ENCODE measurements at regions not wholly inside any gene's neighbourhood (a gene's known extent, or its start where the extent isn't known, plus 50 kb on each side); places are given as distances from the start of the nearest gene placed in this dataset.

DNA sequence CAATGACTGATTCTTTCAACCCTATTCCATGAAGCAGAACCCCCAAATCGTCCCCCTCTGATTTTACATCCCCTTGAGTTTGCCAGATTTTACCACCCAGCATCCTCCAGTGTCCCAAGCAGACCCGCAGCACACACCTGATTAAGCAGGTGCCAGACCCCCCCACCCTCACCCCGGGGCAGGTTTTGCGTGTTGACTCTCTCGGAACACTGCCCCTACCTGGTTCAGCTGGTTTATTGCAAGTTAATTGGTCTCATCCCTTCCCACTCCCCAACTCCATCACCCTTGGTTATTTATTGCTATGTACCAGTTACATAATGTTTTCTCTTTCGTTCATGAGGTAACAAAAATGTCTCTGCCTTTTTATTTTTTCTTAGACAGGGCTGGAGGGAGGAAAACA is 258.4 kb downstream of the BCOR start:
- WGBS (ENCODE audit: insufficient coverage, low coverage, missing lambda C conversion rate), result 48% methylated on average over 3 of the region's 6 CpGs
- FAIRE-seq (no peak), DNase-seq (ENCODE audit: extremely low read depth in 1 of 4, low spot score in 3 of 4) (peak in 1 of 4 experiments; percentile 25), ATAC-seq (no peak)
- H3K4me2 ChIP-seq (ENCODE audit: insufficient read depth, low read length), result no peak overlapping the region
- intact Hi-C loops (cut with micrococcal nuclease), result no loop called here
- H2AFZ ChIP-seq (ENCODE audit: low read depth, low read length), result no peak overlapping the region
- H3K4me1 ChIP-seq (replicated peaks in 1 of 2; ENCODE audit: control insufficient read depth in 2 of 2, insufficient read depth in 2 of 2, low read length in 2 of 2), result no peaks in the 10 kb centered on the region; a peak in 1 of 5 replicates
- no peaks in the 10 kb centered on the region for H3K79me2 ChIP-seq (ENCODE audit: control insufficient read depth, insufficient read depth, low read length)
- POLR2A ChIA-PET, result interaction anchor here (0.6 kb wide), 1 partner anchor 21 kb away, joined by 3 read pairs; no protein-coding TSS in a partner anchor
- CTCF ChIA-PET (ENCODE audit: low intra/inter-chr PET ratio), result interaction anchor here (0.7 kb wide), 1 partner anchor 66 kb away, joined by 3 read pairs; no protein-coding TSS in a partner anchor
- no peaks in the 10 kb centered on the region for H4K20me1 ChIP-seq (replicated peaks; ENCODE audit: control insufficient read depth, insufficient read depth, low read length)
- BruUV-seq (replicated peaks), result no TSS peak
- H3K9me1 ChIP-seq (ENCODE audit: control insufficient read depth, insufficient read depth, low read length), result no peaks in the 10 kb centered on the region
- no peaks in the 10 kb centered on the region for H3K9me3 ChIP-seq (replicated peaks; ENCODE audit: control insufficient read depth, insufficient read depth, low read depth, low read length)
- H3K27me3 ChIP-seq (ENCODE audit: control insufficient read depth in 2 of 2, insufficient read depth in 2 of 2, low read length in 2 of 2), result no peaks in the 10 kb centered on the region
- H3K4me3 ChIP-seq, result no peak overlapping the region
- no peak overlapping the region for H3K27ac ChIP-seq (ENCODE audit: extremely low read depth, low read depth, low read length)
- no peaks in the 10 kb centered on the region for H3K36me3 ChIP-seq (ENCODE audit: control insufficient read depth, insufficient read depth, low read length)
- TF ChIP-seq, protein P1, sequence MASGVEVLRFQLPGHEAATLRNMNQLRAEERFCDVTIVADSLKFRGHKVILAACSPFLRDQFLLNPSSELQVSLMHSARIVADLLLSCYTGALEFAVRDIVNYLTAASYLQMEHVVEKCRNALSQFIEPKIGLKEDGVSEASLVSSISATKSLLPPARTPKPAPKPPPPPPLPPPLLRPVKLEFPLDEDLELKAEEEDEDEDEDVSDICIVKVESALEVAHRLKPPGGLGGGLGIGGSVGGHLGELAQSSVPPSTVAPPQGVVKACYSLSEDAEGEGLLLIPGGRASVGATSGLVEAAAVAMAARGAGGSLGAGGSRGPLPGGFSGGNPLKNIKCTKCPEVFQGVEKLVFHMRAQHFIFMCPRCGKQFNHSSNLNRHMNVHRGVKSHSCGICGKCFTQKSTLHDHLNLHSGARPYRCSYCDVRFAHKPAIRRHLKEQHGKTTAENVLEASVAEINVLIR (CRISPR knock-in tag; IDR thresholded peaks at IDR 0.05), result no peak
- TF ChIP-seq, protein P2, sequence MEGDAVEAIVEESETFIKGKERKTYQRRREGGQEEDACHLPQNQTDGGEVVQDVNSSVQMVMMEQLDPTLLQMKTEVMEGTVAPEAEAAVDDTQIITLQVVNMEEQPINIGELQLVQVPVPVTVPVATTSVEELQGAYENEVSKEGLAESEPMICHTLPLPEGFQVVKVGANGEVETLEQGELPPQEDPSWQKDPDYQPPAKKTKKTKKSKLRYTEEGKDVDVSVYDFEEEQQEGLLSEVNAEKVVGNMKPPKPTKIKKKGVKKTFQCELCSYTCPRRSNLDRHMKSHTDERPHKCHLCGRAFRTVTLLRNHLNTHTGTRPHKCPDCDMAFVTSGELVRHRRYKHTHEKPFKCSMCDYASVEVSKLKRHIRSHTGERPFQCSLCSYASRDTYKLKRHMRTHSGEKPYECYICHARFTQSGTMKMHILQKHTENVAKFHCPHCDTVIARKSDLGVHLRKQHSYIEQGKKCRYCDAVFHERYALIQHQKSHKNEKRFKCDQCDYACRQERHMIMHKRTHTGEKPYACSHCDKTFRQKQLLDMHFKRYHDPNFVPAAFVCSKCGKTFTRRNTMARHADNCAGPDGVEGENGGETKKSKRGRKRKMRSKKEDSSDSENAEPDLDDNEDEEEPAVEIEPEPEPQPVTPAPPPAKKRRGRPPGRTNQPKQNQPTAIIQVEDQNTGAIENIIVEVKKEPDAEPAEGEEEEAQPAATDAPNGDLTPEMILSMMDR (IDR thresholded peaks at IDR 0.05 in 2 of 3, conservative IDR thresholded peaks at IDR 0.05 in 1 of 3; ENCODE audit: insufficient read depth in 2 of 3, low read depth in 1 of 3, low read length in 3 of 3), result peak in 2 of 3 experiments; percentile 16 to 28; a peak in 1 of 6 replicates
- in situ Hi-C loops (cut with MboI), result no loop called here
- H3K9ac ChIP-seq (ENCODE audit: insufficient read depth in 1 of 2, low read depth in 2 of 2, low read length in 2 of 2), result no peak overlapping the region
